Uterus (tissue), 3 donors: ENCODE measurements at regions not wholly inside any gene's neighbourhood (a gene's known extent, or its start where the extent isn't known, plus 50 kb on each side); places are given as distances from the start of the nearest gene placed in this dataset.
"Not testable (repeated sequence)": the region's sequence is repeated elsewhere in the genome, so short reads cannot be mapped to it uniquely, and the experiment has no call there.

ENCODE experiments used
- DNase-seq, 2 donors: peaks; one replicate each; pipeline ENCODE4 v3.0.0-alpha.2; 2019 to 2020
- H3K27ac ChIP-seq, 2 donors: fragments of 200-600 bp; sonication (generic); 1 replicate in 1 of 2; 2 replicates in 1 of 2; pipeline ENCODE4 v1.5.1; 2016 to 2018
- H3K27me3 ChIP-seq, 2 donors: fragments of 200-600 bp; sonication (generic); one replicate each; pipeline ENCODE4 v1.5.1; 2018 to 2019; ENCODE audit warnings: control low read depth in 1 of 2
- H3K36me3 ChIP-seq, 2 donors: fragments of 200-600 bp; sonication (generic); one replicate each; pipeline ENCODE4 v1.5.1; 2019; ENCODE audit warnings: control low read depth in 1 of 2
- H3K4me1 ChIP-seq, 2 donors: fragments of 200-600 bp; sonication (generic); one replicate each; pipeline ENCODE4 v1.5.1; 2018 to 2019; ENCODE audit warnings: control low read depth in 1 of 2
- H3K4me3 ChIP-seq, 2 donors: fragments of 200-600 bp; sonication (generic); 1 replicate in 1 of 2; 2 replicates in 1 of 2; pipeline ENCODE4 v1.5.1; 2018 to 2019; ENCODE audit warnings: mild to moderate bottlenecking in 1 of 2
- H3K9me3 ChIP-seq, 2 donors: fragments of 200-600 bp; sonication (generic); one replicate each; pipeline ENCODE4 v1.5.1; 2019; ENCODE audit warnings: control low read depth in 1 of 2
- POLR2A ChIP-seq, 2 donors: fragments of 450-650 bp; IDR thresholded peaks; one replicate each; pipeline ENCODE4 v1.6.1; 2016; ENCODE audit warnings: antibody characterized with exemption in 2 of 2, mild to moderate bottlenecking in 1 of 2, moderate library complexity in 1 of 2
- intact Hi-C: fragments of 100-400 bp; cut with DNase I; formaldehyde crosslinking; loops from one replicate; pipeline ENCODE4 v1.15.1; 2023; ENCODE audit warnings: low total_unique reads
- TF ChIP-seq, protein P1 (sequence below), 4 experiments: fragments of 200-600 bp in 2 of 4; fragments of 450-650 bp in 2 of 4; sonication (generic) in 2 of 4; IDR thresholded peaks; one replicate each; pipeline ENCODE4 v1.5.1; 2016 to 2019; ENCODE audit warnings: antibody characterized with exemption in 4 of 4, mild to moderate bottlenecking in 2 of 4, moderate library complexity in 1 of 4
- donor health status: DM: yes; HTN: yes; CAD: no.

DNA sequence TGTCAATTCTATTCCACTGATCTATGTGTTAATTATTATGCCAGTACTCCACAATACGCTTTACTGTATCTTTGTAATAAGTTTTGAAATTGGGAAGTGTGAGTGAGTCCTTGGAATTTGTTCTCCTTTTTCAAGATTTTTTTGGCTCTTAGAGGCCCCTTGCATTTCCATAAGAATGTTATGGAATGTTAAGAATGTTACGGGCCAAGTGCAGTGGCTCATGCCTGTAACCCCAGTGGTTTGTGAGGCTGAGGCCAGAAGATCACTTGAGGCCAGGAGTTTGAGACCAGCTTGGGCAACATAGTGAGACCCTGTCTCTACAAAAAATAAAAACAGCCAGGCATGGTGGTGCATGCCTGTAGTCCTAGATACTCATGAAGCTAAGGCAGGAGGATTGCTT lies 167.6 kb upstream of the CXorf66 start:
- Histone ChIP-seq H3K27ac (no peak overlapping the region), H3K36me3 (no peaks in the 10 kb centered on the region), H3K9me3 (no peaks in the 10 kb centered on the region), H3K4me3 (no peak overlapping the region), H3K27me3 (peaks cover 0 to 6% of the 10 kb centered on the region in 2 donors), H3K4me1 (no peaks in the 10 kb centered on the region)
- TF ChIP-seq POLR2A (IDR thresholded peaks at IDR 0.05), result no peak
- TF ChIP-seq, protein P1, sequence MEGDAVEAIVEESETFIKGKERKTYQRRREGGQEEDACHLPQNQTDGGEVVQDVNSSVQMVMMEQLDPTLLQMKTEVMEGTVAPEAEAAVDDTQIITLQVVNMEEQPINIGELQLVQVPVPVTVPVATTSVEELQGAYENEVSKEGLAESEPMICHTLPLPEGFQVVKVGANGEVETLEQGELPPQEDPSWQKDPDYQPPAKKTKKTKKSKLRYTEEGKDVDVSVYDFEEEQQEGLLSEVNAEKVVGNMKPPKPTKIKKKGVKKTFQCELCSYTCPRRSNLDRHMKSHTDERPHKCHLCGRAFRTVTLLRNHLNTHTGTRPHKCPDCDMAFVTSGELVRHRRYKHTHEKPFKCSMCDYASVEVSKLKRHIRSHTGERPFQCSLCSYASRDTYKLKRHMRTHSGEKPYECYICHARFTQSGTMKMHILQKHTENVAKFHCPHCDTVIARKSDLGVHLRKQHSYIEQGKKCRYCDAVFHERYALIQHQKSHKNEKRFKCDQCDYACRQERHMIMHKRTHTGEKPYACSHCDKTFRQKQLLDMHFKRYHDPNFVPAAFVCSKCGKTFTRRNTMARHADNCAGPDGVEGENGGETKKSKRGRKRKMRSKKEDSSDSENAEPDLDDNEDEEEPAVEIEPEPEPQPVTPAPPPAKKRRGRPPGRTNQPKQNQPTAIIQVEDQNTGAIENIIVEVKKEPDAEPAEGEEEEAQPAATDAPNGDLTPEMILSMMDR (IDR thresholded peaks at IDR 0.05), result no peak
- intact Hi-C loops, result no loop called here
- DNase-seq, result no peak

DNA sequence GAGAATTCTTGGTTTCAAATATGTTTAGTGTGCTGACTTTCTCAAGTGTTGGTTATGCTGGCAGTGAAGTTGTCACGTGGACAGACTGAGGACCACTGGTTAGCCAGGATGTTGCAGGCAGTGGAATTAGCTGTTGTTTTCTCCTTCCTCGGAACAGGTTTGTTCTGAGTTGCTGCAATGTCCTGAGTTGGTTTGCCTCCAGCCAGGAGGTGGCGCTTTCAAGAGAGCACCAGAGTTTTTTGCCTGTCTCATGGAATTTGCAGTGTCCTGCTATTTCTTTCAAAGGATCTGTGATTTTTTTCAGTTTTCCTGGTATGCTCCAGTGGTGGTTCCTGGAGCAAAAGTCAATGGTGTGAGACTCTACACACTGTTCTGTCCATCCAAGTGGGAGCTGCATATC lies 158.1 kb upstream of the CXorf66 start:
- Histone ChIP-seq H3K36me3 (no peaks in the 10 kb centered on the region), H3K4me3 (no peak overlapping the region), H3K27me3 (no peaks in the 10 kb centered on the region), H3K27ac (no peak overlapping the region), H3K4me1 (no peaks in the 10 kb centered on the region), H3K9me3 (no peaks in the 10 kb centered on the region)
- TF ChIP-seq, protein P1 (IDR thresholded peaks at IDR 0.05), result no peak
- TF ChIP-seq POLR2A (IDR thresholded peaks at IDR 0.05), result no peak
- intact Hi-C loops, result no loop called here
- no peak for DNase-seq

- H3K4me3 ChIP-seq, intact Hi-C loops, H3K27ac ChIP-seq, H3K36me3 ChIP-seq, H3K9me3 ChIP-seq, DNase-seq, H3K4me1 ChIP-seq, H3K27me3 ChIP-seq: not testable (repeated sequence)
These were observed 148.7 kb upstream of the CXorf66 start for GRCh38 chrX:140114059-140114458.

GRCh38 chrX:140110081-140110650 lies 144.8 kb upstream of the CXorf66 start:
- intact Hi-C loops, result no loop called here
- no peaks in the 10 kb centered on the region for H3K9me3 ChIP-seq
- no peak overlapping the region for H3K27ac ChIP-seq
- H3K27me3 ChIP-seq, result no peaks in the 10 kb centered on the region
- TF ChIP-seq POLR2A (IDR thresholded peaks at IDR 0.05), result no peak
- TF ChIP-seq, protein P1 (IDR thresholded peaks at IDR 0.05), result no peak
- no peaks in the 10 kb centered on the region for H3K4me1 ChIP-seq
- no peaks in the 10 kb centered on the region for H3K36me3 ChIP-seq
- H3K4me3 ChIP-seq, result no peak overlapping the region
- no peak for DNase-seq

- H3K36me3 ChIP-seq, result no peaks in the 10 kb centered on the region
- H3K9me3 ChIP-seq, result no peaks in the 10 kb centered on the region
- no peaks in the 10 kb centered on the region for H3K27me3 ChIP-seq
- no peak for DNase-seq
- no peak overlapping the region for H3K27ac ChIP-seq
- H3K4me3 ChIP-seq, result no peak overlapping the region
- no peaks in the 10 kb centered on the region for H3K4me1 ChIP-seq
- TF ChIP-seq, protein P1 (IDR thresholded peaks at IDR 0.05), result no peak
- no peak for TF ChIP-seq POLR2A (IDR thresholded peaks at IDR 0.05)
- intact Hi-C loops, result no loop called here
These were observed 139.4 kb upstream of the CXorf66 start for GRCh38 chrX:140104760-140105159.

DNA sequence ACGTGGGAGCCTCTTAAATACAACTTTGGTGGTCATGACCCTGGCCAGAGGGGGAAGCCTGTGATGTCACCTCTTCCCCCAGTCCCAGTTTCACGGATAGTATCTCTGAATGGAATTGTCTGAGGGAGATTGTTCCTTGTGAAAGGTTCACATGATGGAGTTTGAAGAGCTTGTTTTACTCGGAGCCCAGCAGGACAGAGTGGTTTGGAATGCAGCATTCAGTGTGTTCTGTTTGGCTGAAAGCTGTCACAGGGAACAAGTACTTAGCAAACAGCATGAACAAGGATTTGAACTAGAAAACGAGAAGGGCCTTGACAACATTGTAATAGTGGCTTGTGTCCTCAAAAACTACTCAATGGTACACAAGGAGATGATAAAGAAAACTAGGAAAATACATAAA lies 133.9 kb upstream of the CXorf66 start:
- Histone ChIP-seq H3K36me3 (no peaks in the 10 kb centered on the region), H3K9me3 (no peaks in the 10 kb centered on the region), H3K27ac (no peak overlapping the region), H3K4me3 (no peak overlapping the region), H3K4me1 (no peaks in the 10 kb centered on the region), H3K27me3 (no peaks in the 10 kb centered on the region)
- no peak for TF ChIP-seq POLR2A (IDR thresholded peaks at IDR 0.05)
- TF ChIP-seq, protein P1 (IDR thresholded peaks at IDR 0.05), result no peak
- intact Hi-C loops, result no loop called here
- DNase-seq, result no peak
